ENCODE measurements at regions not wholly inside any gene's neighbourhood (a gene's known extent, or its start where the extent isn't known, plus 50 kb on each side); places are given as distances from the start of the nearest gene placed in this dataset.

- no peak for DNase-seq
- H2BK12ac ChIP-seq (ENCODE audit: low read length), result no peak overlapping the region
- no peak overlapping the region for H3K14ac ChIP-seq (ENCODE audit: low read length)
- H4K12ac ChIP-seq (ENCODE audit: low read depth, low read length), result no peak overlapping the region
- H2BK5ac ChIP-seq (ENCODE audit: low read depth, low read length, poor library complexity), result no peak overlapping the region
- H3K4me2 ChIP-seq (ENCODE audit: low read length), result no peak overlapping the region
- no peaks in the 10 kb centered on the region for H3K79me2 ChIP-seq (ENCODE audit: control insufficient read depth, insufficient read depth, low read length, poor library complexity)
- H3K18ac ChIP-seq (ENCODE audit: low read length), result no peak overlapping the region
- H3K4ac ChIP-seq (ENCODE audit: low read depth, low read length), result no peak overlapping the region
- no peak overlapping the region for H3K27ac ChIP-seq (ENCODE audit: low read depth, low read length)
- H3K79me1 ChIP-seq (ENCODE audit: low read length), result no peaks in the 10 kb centered on the region
- no peak overlapping the region for H2AK5ac ChIP-seq (ENCODE audit: low read length)
- no peaks in the 10 kb centered on the region for H3K27me3 ChIP-seq (ENCODE audit: insufficient read depth, low read length)
- no peaks in the 10 kb centered on the region for H3K4me1 ChIP-seq (ENCODE audit: control insufficient read depth in 1 of 2, insufficient read depth in 2 of 2, low read length in 2 of 2)
- H2BK120ac ChIP-seq (ENCODE audit: insufficient read depth, low read length, poor library complexity), result no peak overlapping the region
- no peaks in the 10 kb centered on the region for H3K9me3 ChIP-seq (ENCODE audit: insufficient read depth, low read depth, low read length)
- no peak overlapping the region for H3K23ac ChIP-seq (ENCODE audit: low read length)
- no peak overlapping the region for H4K8ac ChIP-seq (ENCODE audit: low read depth, low read length)
- no CpG with 5 or more reads among the region's 2 CpGs for WGBS (ENCODE audit: extremely low coverage, insufficient coverage, insufficient read length)
- H3K36me3 ChIP-seq (ENCODE audit: control insufficient read depth in 1 of 2, insufficient read depth in 2 of 2, low read length in 2 of 2), result no peaks in the 10 kb centered on the region
- no peak overlapping the region for H2AFZ ChIP-seq (ENCODE audit: insufficient read depth, low read length, poor library complexity)
- H3K4me3 ChIP-seq (ENCODE audit: low read depth, low read length), result no peak overlapping the region
- H3K9ac ChIP-seq (ENCODE audit: low read length), result no peak overlapping the region
- H4K91ac ChIP-seq (ENCODE audit: low read depth, low read length), result no peak overlapping the region
Measured at GRCh38 chr3:148186881-148187280, 510.8 kb upstream of the AGTR1 start.

GRCh38 chr3:148187296-148187695 lies 510.4 kb upstream of the AGTR1 start:
- H2BK12ac ChIP-seq (ENCODE audit: low read length), result no peak overlapping the region

GRCh38 chr3:148190441-148190990 lies 507.2 kb upstream of the AGTR1 start:
- H2AFZ ChIP-seq (ENCODE audit: insufficient read depth, low read length, poor library complexity), result no peak overlapping the region

More at GRCh38 chr3:148187296-148187695, 510.4 kb upstream of the AGTR1 start:
- Histone ChIP-seq H3K4me3 (ENCODE audit: low read depth, low read length) (no peak overlapping the region), H4K91ac (ENCODE audit: low read depth, low read length) (no peak overlapping the region), H3K9ac (ENCODE audit: low read length) (no peak overlapping the region), H3K4me1 (ENCODE audit: control insufficient read depth in 1 of 2, insufficient read depth in 2 of 2, low read length in 2 of 2) (no peaks in the 10 kb centered on the region), H3K27ac (ENCODE audit: low read depth, low read length) (no peak overlapping the region), H2AFZ (ENCODE audit: insufficient read depth, low read length, poor library complexity) (no peak overlapping the region), H3K4me2 (ENCODE audit: low read length) (no peak overlapping the region), H3K36me3 (ENCODE audit: control insufficient read depth in 1 of 2, insufficient read depth in 2 of 2, low read length in 2 of 2) (no peaks in the 10 kb centered on the region), H3K79me2 (ENCODE audit: control insufficient read depth, insufficient read depth, low read length, poor library complexity) (no peaks in the 10 kb centered on the region), H4K8ac (ENCODE audit: low read depth, low read length) (no peak overlapping the region), H2BK5ac (ENCODE audit: low read depth, low read length, poor library complexity) (no peak overlapping the region), H2BK120ac (ENCODE audit: insufficient read depth, low read length, poor library complexity) (no peak overlapping the region), H3K14ac (ENCODE audit: low read length) (no peak overlapping the region), H3K9me3 (ENCODE audit: insufficient read depth, low read depth, low read length) (no peaks in the 10 kb centered on the region), H3K4ac (ENCODE audit: low read depth, low read length) (no peak overlapping the region), H3K18ac (ENCODE audit: low read length) (no peak overlapping the region), H4K12ac (ENCODE audit: low read depth, low read length) (no peak overlapping the region), H2AK5ac (ENCODE audit: low read length) (no peak overlapping the region), H3K23ac (ENCODE audit: low read length) (no peak overlapping the region), H3K27me3 (ENCODE audit: insufficient read depth, low read length) (no peaks in the 10 kb centered on the region), H3K79me1 (ENCODE audit: low read length) (no peaks in the 10 kb centered on the region)
- no peak for DNase-seq

GRCh38 chr3:148191966-148192365 lies 505.7 kb upstream of the AGTR1 start:
- Histone ChIP-seq H3K4me1 (ENCODE audit: control insufficient read depth in 1 of 2, insufficient read depth in 2 of 2, low read length in 2 of 2) (no peaks in the 10 kb centered on the region), H4K91ac (ENCODE audit: low read depth, low read length) (no peak overlapping the region), H3K36me3 (ENCODE audit: control insufficient read depth in 1 of 2, insufficient read depth in 2 of 2, low read length in 2 of 2) (no peaks in the 10 kb centered on the region), H3K27ac (ENCODE audit: low read depth, low read length) (no peak overlapping the region), H3K23ac (ENCODE audit: low read length) (no peak overlapping the region), H3K27me3 (ENCODE audit: insufficient read depth, low read length) (no peaks in the 10 kb centered on the region), H3K79me1 (ENCODE audit: low read length) (no peaks in the 10 kb centered on the region), H3K14ac (ENCODE audit: low read length) (no peak overlapping the region), H3K18ac (ENCODE audit: low read length) (no peak overlapping the region), H3K4ac (ENCODE audit: low read depth, low read length) (no peak overlapping the region), H2AK5ac (ENCODE audit: low read length) (no peak overlapping the region), H2BK120ac (ENCODE audit: insufficient read depth, low read length, poor library complexity) (no peak overlapping the region), H2BK5ac (ENCODE audit: low read depth, low read length, poor library complexity) (no peak overlapping the region), H4K12ac (ENCODE audit: low read depth, low read length) (no peak overlapping the region), H2BK12ac (ENCODE audit: low read length) (no peak overlapping the region), H3K9ac (ENCODE audit: low read length) (no peak overlapping the region), H3K4me3 (ENCODE audit: low read depth, low read length) (no peak overlapping the region), H4K8ac (ENCODE audit: low read depth, low read length) (no peak overlapping the region), H3K79me2 (ENCODE audit: control insufficient read depth, insufficient read depth, low read length, poor library complexity) (no peaks in the 10 kb centered on the region), H3K9me3 (ENCODE audit: insufficient read depth, low read depth, low read length) (no peaks in the 10 kb centered on the region), H2AFZ (ENCODE audit: insufficient read depth, low read length, poor library complexity) (no peak overlapping the region), H3K4me2 (ENCODE audit: low read length) (no peak overlapping the region)
- WGBS (ENCODE audit: extremely low coverage, insufficient coverage, insufficient read length), result no CpG with 5 or more reads among the region's 5 CpGs
- DNase-seq, result no peak

More at GRCh38 chr3:148190441-148190990, 507.2 kb upstream of the AGTR1 start:
- no peak for DNase-seq
- no peaks in the 10 kb centered on the region for H3K79me1 ChIP-seq (ENCODE audit: low read length)
- H3K4me1 ChIP-seq (ENCODE audit: control insufficient read depth in 1 of 2, insufficient read depth in 2 of 2, low read length in 2 of 2), result no peaks in the 10 kb centered on the region
- no peak overlapping the region for H3K4me3 ChIP-seq (ENCODE audit: low read depth, low read length)
- H3K14ac ChIP-seq (ENCODE audit: low read length), result no peak overlapping the region
- no peak overlapping the region for H3K18ac ChIP-seq (ENCODE audit: low read length)
- no CpG with 5 or more reads among the region's 1 CpG for WGBS (ENCODE audit: extremely low coverage, insufficient coverage, insufficient read length)
- H2BK120ac ChIP-seq (ENCODE audit: insufficient read depth, low read length, poor library complexity), result no peak overlapping the region
- no peak overlapping the region for H2BK5ac ChIP-seq (ENCODE audit: low read depth, low read length, poor library complexity)
- no peak overlapping the region for H2BK12ac ChIP-seq (ENCODE audit: low read length)
- H3K23ac ChIP-seq (ENCODE audit: low read length), result no peak overlapping the region
- no peaks in the 10 kb centered on the region for H3K79me2 ChIP-seq (ENCODE audit: control insufficient read depth, insufficient read depth, low read length, poor library complexity)
- no peaks in the 10 kb centered on the region for H3K27me3 ChIP-seq (ENCODE audit: insufficient read depth, low read length)
- H4K12ac ChIP-seq (ENCODE audit: low read depth, low read length), result no peak overlapping the region
- no peaks in the 10 kb centered on the region for H3K9me3 ChIP-seq (ENCODE audit: insufficient read depth, low read depth, low read length)
- H3K4me2 ChIP-seq (ENCODE audit: low read length), result no peak overlapping the region
- H3K4ac ChIP-seq (ENCODE audit: low read depth, low read length), result no peak overlapping the region
- no peak overlapping the region for H4K8ac ChIP-seq (ENCODE audit: low read depth, low read length)
- H4K91ac ChIP-seq (ENCODE audit: low read depth, low read length), result no peak overlapping the region
- H3K36me3 ChIP-seq (ENCODE audit: control insufficient read depth in 1 of 2, insufficient read depth in 2 of 2, low read length in 2 of 2), result no peaks in the 10 kb centered on the region
- H3K27ac ChIP-seq (ENCODE audit: low read depth, low read length), result no peak overlapping the region
- no peak overlapping the region for H3K9ac ChIP-seq (ENCODE audit: low read length)
- H2AK5ac ChIP-seq (ENCODE audit: low read length), result no peak overlapping the region

Measured in trophoblast cell (in vitro differentiated cells and primary cell).